SK-MEL-5 (cell line): ENCODE measurements at regions not wholly inside any gene's neighbourhood (a gene's known extent, or its start where the extent isn't known, plus 50 kb on each side); places are given as distances from the start of the nearest gene placed in this dataset.
"Not testable (repeated sequence)": the region's sequence is repeated elsewhere in the genome, so short reads cannot be mapped to it uniquely, and the experiment has no call there.

Experiments used
- DNase-seq: peaks from one replicate; pipeline ENCODE4 v3.0.0-alpha.2; 2016; ENCODE audit warnings: low read depth, low spot score
- in situ Hi-C: cut with HindIII; loops from 2 replicates; pipeline ENCODE4 v1.10.0; 2016; ENCODE audit warnings: low sequenced_read_pairs, high pct_unique_total_duplicates, low pct_unique_long_range_greater_than_20kb

DNA sequence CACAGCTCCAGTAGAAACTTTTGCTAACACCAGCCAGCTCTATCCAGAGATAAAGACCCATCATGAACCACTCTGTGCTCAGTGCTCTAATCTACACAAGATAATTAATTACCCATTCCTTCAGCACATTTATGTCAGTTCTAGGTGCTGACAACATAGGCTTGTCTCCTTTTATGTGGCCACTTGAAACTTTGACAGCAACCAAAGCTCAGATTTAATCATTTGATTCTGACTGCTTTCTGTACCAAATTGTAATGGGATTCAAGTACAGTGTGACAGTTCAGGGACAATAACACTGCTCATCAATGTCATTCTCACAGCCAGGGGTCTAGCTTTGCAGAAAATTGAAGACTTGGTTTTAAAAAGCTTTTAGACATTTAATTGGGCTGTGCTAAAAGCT is 266.6 kb downstream of the KCTD12 start:
- DNase-seq = no peak

DNA sequence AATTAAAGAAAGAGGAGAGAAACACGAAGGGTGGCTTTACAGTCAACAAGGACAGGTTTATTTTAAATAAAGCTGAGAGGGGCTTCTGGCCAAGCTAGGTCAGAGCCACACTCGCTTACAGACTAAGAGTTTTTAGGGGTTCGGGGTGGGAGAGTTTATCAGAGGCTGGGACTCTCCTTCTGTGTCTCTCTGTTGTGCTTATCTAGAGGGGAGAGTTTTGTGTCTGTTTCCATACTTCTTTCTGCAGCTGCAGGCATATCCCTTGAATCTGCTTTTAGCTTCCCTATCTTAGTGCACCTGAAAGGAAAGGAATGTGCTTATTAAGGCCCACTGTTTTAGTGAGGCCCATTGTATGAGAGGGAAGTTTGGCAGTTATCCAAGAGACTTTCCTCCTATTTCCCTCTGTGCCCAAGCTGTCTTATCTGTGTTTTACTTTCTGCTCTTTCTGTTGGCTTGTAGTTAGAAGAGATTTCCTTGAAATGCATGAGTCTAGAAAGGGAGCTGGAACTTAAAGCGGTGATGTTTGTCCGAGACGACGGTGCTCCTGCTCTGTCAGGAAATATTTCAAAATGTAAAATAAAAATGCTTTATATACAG is 275.3 kb downstream of the KCTD12 start:
- no peak for DNase-seq
- in situ Hi-C loops = no loop called here

More for the DNA sequence above, 266.6 kb downstream of the KCTD12 start:
- in situ Hi-C loops = no loop called here

DNA sequence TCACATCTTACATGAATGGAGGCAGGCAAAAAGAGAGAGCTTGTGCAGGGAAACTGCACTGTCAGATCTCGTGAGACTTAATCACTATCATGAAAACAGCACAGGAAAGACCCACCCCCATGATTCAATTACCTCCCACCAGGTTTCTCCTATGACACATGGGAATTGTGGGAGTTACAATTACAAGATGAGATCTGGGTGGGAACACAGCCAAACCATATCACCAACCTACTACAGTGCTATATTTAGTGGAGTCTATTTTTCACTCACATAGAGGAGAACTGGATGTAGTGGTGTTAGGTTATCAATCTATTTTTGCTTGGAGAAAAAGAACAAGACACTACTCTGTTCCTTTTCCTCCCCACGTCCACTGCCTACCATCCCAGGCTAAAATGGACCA is 276.6 kb downstream of the KCTD12 start:
- in situ Hi-C loops = no loop called here
- DNase-seq = no peak

DNA sequence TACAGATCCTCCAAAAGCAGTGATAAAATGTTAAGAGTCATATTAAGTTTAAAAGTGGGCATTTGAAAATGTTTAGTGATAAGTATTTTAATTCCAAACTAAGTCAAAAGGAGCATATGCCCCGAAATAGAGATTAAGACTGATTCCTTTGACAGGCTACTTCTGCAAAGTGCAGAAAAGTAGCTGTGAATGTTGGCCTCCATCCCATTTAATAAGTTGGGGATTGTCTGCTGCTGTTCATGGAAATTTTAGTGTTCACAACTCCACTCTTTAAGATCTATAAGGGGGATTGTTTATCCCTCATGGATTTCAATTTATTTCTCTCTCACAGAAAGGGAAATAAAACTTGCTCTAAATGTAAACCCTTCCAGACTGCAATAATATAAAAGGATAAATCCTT is 278.3 kb downstream of the KCTD12 start:
- in situ Hi-C loops = no loop called here
- no peak for DNase-seq

DNA sequence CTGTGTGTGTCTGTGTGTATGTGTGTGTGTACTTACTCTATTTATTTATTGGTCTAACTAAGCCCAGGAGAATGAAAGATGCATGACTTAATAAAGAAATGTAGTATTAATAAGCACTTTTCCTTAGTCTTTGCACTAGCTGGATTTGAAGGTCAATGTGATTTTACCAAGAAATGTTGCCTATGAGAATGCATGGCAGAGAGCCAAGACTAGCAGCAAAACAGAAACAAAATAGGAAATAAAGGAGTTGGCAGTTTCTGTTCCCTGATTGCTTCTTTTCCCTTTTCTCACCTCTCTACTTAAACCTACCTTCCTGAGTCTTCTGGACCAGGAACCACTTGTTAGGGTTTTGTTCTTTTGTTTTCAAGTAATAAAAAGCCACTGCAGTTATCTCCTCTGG is 286.1 kb downstream of the KCTD12 start:
- in situ Hi-C loops = no loop called here
- no peak for DNase-seq

DNA sequence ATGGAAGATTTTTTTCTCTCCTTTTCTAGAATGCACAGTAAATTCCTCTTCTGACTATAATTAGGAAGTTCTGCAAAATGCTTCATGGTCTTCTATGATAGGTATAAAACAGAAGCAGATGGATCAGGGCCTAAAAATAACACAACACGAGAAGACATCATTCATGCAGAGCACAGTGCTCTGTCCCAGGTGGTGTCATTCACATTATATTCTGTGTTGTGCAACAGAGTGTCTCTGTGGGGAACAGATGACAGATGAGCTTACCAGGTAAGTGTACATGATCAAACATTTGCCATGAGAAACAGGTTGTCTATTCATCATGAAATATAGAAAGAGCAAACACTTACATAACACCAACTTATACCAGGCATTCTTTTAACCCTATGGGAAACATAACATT is 288.3 kb downstream of the KCTD12 start:
- no peak for DNase-seq
- in situ Hi-C loops = no loop called here

DNA sequence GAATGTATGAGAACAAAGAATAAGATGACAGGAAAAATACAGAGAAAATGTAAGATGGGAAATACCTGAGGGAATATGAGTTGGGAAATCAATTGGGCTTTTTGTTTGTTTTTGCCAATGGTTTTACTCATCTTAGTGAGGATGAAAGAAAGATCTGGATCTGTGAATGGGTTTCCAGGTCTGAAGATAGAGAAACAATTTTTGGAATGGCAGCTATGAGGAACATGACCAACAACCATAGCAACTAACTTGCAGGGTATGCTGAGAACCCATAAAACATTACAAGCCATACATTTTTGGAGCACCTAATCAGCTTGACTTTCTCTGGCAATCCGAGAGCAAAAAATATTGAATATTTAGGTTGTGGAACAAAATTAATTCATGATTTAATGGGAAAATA is 290.0 kb downstream of the KCTD12 start:
- no peak for DNase-seq
- in situ Hi-C loops = no loop called here

DNA sequence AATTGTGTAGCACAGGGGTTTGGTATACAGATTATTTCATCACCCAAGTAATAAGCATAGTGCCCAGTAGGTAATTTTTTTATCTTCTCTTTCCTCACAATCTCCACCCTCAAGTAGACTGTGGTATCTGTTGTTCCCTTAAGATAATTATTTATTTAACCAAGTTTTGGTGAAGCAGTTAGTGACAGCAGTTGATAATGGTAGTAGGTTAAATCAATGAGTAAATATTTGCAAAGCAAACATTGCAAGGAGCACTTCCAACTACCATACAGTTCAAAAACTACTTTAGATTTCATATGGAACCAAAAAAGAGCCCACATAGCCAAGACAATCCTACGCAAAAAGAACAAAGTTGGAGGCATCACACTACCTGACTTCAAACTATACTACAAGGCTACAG is 291.8 kb downstream of the KCTD12 start:
- in situ Hi-C loops = no loop called here
- no peak for DNase-seq

DNA sequence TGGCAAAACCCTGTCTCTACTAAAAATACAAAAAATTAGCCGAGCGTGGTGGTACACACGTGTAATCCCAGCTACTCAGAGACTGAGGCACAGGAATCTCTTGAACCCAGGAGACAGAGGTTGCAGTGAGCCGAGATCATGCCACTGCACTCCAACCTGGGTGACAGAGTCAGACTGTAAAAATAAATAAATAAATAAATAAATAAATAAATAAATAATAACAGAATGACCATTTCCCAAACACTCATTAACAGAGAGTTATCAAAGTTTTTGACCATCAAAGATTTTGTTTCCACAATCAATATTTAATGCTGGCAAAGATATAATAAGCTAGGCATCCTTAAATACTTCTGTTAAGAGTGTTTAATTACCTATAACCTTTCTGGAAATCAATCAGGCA is 299.4 kb downstream of the KCTD12 start:
- in situ Hi-C loops = no loop called here
- no peak for DNase-seq

DNA sequence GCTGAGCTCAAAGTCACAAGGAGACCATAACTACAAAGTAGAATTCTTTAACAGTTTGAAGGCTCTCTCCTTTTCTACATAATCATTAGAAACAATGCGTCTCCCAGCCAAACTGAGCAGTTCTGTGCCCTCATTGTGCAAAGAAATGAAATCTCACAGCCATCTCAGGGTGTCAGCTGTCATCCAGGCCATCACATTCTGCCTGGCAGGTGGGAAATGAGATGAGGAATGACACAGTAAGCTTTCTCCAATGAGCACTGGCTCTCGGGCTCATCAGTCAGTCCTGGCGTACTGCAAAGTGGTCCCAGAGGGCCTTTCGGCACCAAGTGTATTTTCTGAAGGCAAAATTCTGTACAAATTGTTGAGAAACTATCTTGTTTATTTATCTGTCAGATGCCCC is 306.5 kb downstream of the KCTD12 start:
- no peak for DNase-seq
- in situ Hi-C loops = no loop called here

DNA sequence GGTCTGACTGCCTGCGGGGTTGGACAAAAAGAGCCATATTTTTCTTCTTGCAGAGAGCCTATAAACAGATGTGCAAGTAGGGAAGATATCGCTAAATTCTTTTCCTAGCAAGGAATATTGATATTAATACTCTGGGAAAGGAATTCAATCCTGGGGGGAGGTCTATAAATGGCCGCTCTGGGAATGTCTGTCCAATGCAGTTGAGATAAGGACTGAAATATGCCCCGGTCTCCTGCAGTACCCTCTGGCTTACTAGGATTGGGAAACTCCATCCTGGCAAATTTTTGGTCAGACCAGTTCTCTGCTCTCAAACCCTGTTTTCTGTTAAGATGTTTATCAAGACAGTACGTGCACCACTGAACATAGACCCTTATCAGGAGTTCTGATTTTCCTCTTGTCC is 310.6 kb downstream of the KCTD12 start:
- in situ Hi-C loops, DNase-seq: not testable (repeated sequence)

DNA sequence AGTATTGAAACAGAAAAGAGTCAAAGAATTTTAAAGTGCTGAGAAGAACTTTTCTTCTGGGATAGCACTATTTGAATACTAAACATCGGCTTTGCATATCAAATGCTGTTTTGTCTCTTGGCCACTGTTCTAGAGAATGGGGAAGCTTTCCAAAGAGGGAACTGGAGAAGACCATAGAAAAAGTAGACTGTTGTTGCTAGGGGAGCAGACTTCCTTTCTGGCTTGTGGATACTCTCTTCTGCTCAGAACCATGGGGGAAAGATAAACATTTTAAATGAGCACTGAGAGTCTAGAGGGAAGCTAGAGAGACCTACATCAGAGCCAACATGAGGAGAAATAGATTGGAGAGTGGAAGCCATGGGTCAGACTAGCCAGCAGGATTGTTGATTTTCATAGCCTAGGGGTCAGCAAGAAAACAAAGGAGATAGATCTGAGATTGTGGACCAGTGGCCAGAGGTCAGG is 315.7 kb downstream of the KCTD12 start:
- in situ Hi-C loops = no loop called here
- no peak for DNase-seq

DNA sequence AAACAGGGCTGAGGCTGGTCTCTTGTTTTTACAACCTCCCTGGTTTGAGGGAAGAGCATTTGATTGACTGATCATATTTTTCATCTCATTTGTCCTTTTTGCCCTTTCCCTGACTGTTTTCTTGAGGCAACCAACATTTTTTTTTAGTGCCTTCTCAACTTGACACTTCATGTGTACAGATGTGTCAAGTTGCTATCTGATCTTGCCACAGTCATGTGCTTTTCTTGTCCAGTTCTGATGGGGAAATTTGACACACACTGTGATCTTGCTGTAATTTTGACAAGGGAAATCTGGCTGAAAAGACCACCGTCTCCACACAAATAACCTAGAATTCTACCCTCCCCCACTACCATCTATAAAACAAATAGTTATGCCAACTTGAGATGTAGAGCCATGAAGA is 329.6 kb downstream of the KCTD12 start:
- in situ Hi-C loops = no loop called here
- DNase-seq = no peak

DNA sequence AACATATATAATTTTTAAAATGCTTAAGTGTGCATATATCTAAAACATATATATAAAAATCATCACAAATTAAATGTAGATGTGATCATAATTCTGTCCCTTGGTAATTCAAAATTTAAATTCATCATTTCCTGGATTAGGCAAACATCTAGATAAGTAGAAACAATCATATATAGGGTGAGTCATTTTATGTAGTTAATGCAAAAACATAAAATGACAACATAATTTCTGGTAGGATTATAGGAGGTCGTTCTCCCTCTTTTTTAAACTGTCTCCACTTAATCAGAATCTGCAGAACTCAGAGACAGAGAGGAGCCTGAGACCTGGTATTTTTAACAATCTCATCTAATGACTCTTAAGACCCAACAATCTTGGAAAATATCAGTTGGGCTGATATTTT is 333.4 kb downstream of the KCTD12 start:
- no peak for DNase-seq
- in situ Hi-C loops = no loop called here

DNA sequence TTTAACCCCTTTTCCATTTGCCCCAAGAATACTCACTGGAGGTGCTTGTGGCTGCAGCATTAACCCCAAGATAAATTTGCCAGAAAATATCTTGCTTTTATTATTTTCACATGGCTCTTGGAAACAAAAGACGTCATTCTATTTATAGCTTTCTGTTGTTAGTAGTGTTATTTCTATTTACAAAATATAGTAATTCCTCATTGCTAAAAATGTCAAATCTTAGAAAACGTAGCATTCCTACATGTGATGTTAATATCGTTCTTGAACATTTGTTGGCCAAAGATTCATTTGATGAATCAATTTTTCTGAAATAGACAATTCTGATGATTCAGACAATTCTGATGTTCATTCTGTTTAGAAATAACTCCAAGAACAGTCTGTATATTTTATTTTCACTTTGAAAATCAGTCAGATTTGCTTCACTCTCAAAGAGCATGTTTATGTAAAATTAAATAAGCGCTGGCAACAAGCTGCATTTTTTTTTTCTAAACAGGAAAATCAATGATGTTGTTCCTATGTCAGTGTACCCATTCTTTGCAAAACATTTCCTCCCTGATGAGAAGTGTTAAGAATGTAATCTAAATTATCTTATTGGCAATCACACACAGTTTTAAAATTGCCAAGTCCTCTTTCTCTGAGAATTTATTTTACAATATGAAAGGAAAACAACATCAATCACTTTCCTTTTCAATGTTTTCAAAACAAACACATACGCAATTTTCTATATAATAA is 334.0 kb downstream of the KCTD12 start:
- no peak for DNase-seq
- in situ Hi-C loops = no loop called here

DNA sequence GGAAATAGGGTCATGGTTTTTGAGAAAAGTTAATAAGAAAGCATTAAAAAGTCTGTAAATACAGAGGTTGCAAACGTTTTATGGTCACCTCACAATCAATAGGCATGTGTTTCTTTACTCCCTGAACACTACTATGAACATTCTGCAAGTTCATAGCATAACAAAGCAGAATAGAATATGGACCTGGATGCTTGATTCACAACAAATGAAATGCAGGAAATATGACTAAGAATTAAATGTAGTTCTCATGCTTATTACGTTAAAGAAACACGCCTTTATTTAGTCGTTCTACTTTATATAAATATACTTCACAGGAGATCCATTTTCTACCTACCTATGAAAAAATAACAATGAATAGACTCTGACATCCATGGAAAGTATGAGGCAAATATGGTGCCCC is 344.0 kb downstream of the KCTD12 start:
- DNase-seq = no peak
- in situ Hi-C loops = no loop called here

DNA sequence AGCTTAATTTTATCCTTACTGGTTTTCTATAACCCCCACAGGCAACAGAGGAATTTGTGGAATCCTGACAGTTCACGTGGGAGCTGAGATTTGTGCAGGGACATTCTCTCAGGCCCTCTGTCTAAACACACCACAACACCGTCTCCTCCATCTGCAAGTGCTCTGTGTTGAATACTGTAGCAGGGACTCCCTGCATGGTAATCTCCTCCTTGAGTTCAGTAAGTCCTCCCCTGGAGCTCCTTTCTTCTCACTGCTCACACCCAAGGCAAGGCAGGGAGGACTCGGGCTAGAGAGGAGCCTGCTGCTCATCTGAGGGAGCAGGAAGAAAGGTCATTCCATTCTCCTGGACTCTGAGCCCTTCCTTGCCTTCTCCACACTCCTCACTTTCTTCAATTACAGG is 348.2 kb downstream of the KCTD12 start:
- no peak for DNase-seq
- in situ Hi-C loops = no loop called here

DNA sequence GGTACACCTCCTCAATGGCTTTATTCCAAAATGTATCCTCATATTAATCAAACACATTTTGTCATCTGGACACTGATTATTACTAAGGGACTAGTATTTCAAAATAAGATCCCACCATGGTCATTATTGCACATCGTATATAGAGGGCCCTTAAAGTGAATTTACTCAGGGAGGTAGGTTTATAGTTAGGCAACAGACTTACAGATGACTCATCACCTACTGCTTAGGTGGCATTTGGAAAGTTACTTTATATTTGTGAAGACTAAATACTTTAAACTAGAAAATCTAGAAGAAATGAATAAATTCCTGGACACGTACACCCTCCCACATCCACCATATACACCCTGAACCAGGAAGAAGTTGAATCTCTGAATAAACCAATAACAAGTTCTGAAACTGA is 353.0 kb downstream of the KCTD12 start:
- in situ Hi-C loops = no loop called here
- no peak for DNase-seq

DNA sequence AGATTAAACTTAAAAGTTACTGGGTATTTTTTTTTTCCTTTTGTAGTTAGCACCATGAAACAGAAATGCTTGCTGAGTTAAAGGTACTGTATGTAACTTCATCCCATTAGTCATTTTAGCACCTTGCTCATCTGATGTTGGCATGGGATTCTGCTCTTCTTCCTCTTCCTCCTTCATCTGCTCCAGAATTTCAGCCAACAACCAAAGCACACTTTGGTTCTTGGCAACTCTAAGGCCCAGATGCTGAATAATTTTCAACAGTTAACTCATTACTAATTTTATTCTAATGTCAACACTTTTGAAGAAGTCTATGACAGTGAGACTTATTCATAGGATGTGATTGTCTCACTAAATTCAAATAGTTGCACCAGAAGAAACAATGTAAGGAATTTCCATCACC is 359.2 kb downstream of the KCTD12 start:
- DNase-seq = no peak
- in situ Hi-C loops = no loop called here
